BJ (cell line): ENCODE measurements at regions not wholly inside any gene's neighbourhood (a gene's known extent, or its start where the extent isn't known, plus 50 kb on each side); places are given as distances from the start of the nearest gene placed in this dataset.

Experiments
- CTCF ChIA-PET: fragments of 350-600 bp; formaldehyde crosslinking; extraction: SDS; loops from one replicate; lab custom pipeline; 2021; ENCODE audit warnings: antibody characterized with exemption, inconsistent platforms; lab: Yijun Ruan, JAX
- POLR2A ChIA-PET: fragments of 300-600 bp; sonication (Branson Sonifier 250); formaldehyde crosslinking; extraction: SDS; loops from one replicate; lab custom pipeline; 2021; ENCODE audit warnings: antibody characterized with exemption; lab: Charles Lee
- DNase-seq: peaks from one replicate; pipeline ENCODE4 v3.0.0-alpha.2; 2011; ENCODE audit warnings: low read depth
- H3K27me3 ChIP-seq: 2 replicates; pipeline ENCODE4 v1.6.0; 2011; ENCODE audit warnings: low read length; ENCODE audit not compliant: control insufficient read depth, insufficient read depth
- H3K36me3 ChIP-seq: 2 replicates; pipeline ENCODE4 v1.5.1; 2011; ENCODE audit warnings: low read length; ENCODE audit not compliant: control insufficient read depth, insufficient read depth
- H3K4me3 ChIP-seq: 2 replicates; pipeline ENCODE4 v1.5.1; 2011; ENCODE audit warnings: low read depth, mild to moderate bottlenecking, control low read depth, low read length
- CTCF ChIP-seq: IDR thresholded peaks from 2 replicates; pipeline ENCODE4 v1.5.1; 2011; ENCODE audit warnings: low read depth, mild to moderate bottlenecking, control low read depth, inconsistent platforms, low read length, moderate library complexity; ENCODE audit not compliant: insufficient read depth

- POLR2A ChIA-PET, result no interaction called here
- no peak for TF ChIP-seq CTCF
- Histone ChIP-seq H3K36me3 (no peaks in the 10 kb centered on the region), H3K27me3 (peaks cover 27% of the 10 kb centered on the region), H3K4me3 (no peak overlapping the region)
- CTCF ChIA-PET, result interaction anchor here (1.3 kb wide), 1 partner anchor 35 kb away, joined by 3 read pairs; no protein-coding TSS in a partner anchor
- DNase-seq, result no peak
These were observed 221.6 kb downstream of the TBC1D2B start for GRCh38 chr15:77855871-77856270.

GRCh38 chr15:77854980-77855379 lies 222.3 kb upstream of the LINGO1 start:
- ChIA-PET POLR2A (no interaction called here), CTCF (no interaction called here)
- Histone ChIP-seq H3K27me3 (peaks cover 27% of the 10 kb centered on the region), H3K4me3 (no peak overlapping the region), H3K36me3 (no peaks in the 10 kb centered on the region)
- no peak for DNase-seq
- TF ChIP-seq CTCF, result no peak

- DNase-seq, result no peak
- no peak for TF ChIP-seq CTCF
- CTCF ChIA-PET, result no interaction called here
- no peaks in the 10 kb centered on the region for H3K36me3 ChIP-seq
- POLR2A ChIA-PET, result no interaction called here
- H3K27me3 ChIP-seq, result peaks cover 27% of the 10 kb centered on the region
- H3K4me3 ChIP-seq, result no peak overlapping the region
These were observed 221.2 kb upstream of the LINGO1 start for GRCh38 chr15:77853910-77854309.

DNA sequence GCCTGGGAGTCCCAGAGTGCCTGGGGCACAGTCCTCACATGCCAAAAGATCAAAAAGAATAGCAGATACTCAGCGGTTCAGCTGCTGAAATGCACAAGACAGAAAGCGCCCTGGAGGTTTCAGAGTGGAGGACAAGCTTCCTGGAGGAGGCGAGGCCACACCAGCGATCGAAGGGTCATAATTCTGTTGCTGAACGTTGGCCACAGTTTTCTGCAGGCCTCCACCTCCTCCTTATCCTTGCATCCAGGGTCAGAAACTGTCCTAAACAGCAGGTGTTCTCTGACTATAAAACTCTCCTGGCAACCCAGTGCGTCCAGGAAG lies 220.3 kb upstream of the LINGO1 start:
- H3K36me3 ChIP-seq, result no peaks in the 10 kb centered on the region
- POLR2A ChIA-PET, result no interaction called here
- CTCF ChIA-PET, result no interaction called here
- H3K27me3 ChIP-seq, result peaks cover 27% of the 10 kb centered on the region
- no peak for DNase-seq
- no peak for TF ChIP-seq CTCF
- no peak overlapping the region for H3K4me3 ChIP-seq

DNA sequence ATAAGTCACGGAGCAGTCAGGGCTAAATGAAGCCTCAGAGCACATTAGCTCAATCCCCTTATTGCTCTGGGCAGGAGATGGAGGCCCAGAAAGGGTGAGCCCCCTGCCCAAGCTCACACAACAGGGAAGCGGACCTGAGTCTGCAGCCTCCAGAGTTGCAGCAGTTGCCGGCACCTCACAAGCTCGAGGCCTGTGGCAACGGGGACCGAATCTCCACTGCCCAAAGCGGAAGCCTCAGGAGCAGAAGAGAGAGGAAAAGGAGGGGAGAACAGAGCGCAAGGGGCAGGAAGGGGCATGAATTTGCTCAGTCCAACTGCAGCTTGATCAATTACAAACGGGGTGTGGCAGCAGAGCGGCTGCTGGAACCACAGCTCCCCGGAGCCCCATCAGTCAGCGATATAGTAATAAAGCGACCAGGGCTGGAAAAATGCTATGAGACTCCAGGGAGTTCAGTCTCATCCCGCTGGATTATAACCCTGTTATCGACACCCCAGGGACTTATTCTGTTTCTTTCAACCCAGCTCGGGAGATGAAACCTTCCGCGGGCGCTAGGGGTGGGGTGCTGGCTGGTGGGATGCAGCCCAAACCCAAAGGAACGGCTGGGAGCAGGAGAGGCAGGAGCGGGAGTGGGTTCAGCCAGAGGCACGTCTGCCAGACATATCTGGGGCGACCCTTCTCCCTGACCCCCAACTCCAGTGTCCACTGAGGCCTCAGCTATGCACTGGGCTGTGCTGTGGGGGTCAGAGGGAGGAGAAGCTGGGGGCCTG lies 219.7 kb upstream of the LINGO1 start:
- Histone ChIP-seq H3K4me3 (no peak overlapping the region), H3K27me3 (peaks cover 26% of the 10 kb centered on the region), H3K36me3 (no peaks in the 10 kb centered on the region)
- DNase-seq, result no peak
- ChIA-PET POLR2A (no interaction called here), CTCF (interaction anchor here (1.1 kb wide), 1 partner anchor 18 kb away, joined by 3 read pairs; no protein-coding TSS in a partner anchor)
- no peak for TF ChIP-seq CTCF
